ENCODE measurements at regions not wholly inside any gene's neighbourhood (a gene's known extent, or its start where the extent isn't known, plus 50 kb on each side); places are given as distances from the start of the nearest gene placed in this dataset.

GRCh38 chr9:31699836-31700235, 684.6 kb upstream of the ACO1 start:
- Histone ChIP-seq H2BK120ac (ENCODE audit: low read depth, low read length, poor library complexity, severe bottlenecking) (no peak overlapping the region), H3K23me2 (ENCODE audit: insufficient read length, low read depth, low read length, poor library complexity, severe bottlenecking) (no peaks in the 10 kb centered on the region), H3T11ph (ENCODE audit: low read length) (no peak overlapping the region), H2BK15ac (ENCODE audit: low read depth, low read length) (no peak overlapping the region), H3K4me2 (ENCODE audit: insufficient read depth, insufficient read length, low read length) (no peak overlapping the region), H2BK5ac (ENCODE audit: insufficient read length, low read length) (no peak overlapping the region), H2AFZ (ENCODE audit: low read length) (no peak overlapping the region), H3K27me3 (ENCODE audit: insufficient read depth, low read length) (no peaks in the 10 kb centered on the region), H4K20me1 (ENCODE audit: control insufficient read depth, insufficient read depth, insufficient read length) (no peaks in the 10 kb centered on the region), H4K8ac (replicated peaks; ENCODE audit: insufficient read length, low read depth, low read length) (no peak overlapping the region), H3K23ac (ENCODE audit: insufficient read length, low read depth, low read length) (no peak overlapping the region), H3K79me1 (ENCODE audit: insufficient read depth, low read depth, low read length, poor library complexity, severe bottlenecking) (no peaks in the 10 kb centered on the region), H3K14ac (ENCODE audit: insufficient read depth, low read length) (no peak overlapping the region), H3K9ac (ENCODE audit: extremely low read depth, insufficient read length, low read length) (no peak overlapping the region), H3K4me1 (ENCODE audit: insufficient read depth, low read length) (no peaks in the 10 kb centered on the region), H3K4ac (ENCODE audit: low read depth, low read length) (no peak overlapping the region), H4K91ac (ENCODE audit: insufficient read length, low read depth, low read length) (no peak overlapping the region), H3K18ac (ENCODE audit: insufficient read length, low read depth, low read length) (no peak overlapping the region), H3K27ac (ENCODE audit: insufficient read length, low read depth, low read length) (no peak overlapping the region), H3K79me2 (ENCODE audit: insufficient read depth, low read length) (no peaks in the 10 kb centered on the region), H4K5ac (ENCODE audit: insufficient read length, low read depth, low read length) (no peak overlapping the region), H3K56ac (ENCODE audit: insufficient read length, low read depth, low read length) (no peak overlapping the region), H2AK5ac (ENCODE audit: insufficient read length, low read length) (no peak overlapping the region), H3K9me3 (ENCODE audit: control insufficient read depth, low read depth, low read length) (no peaks in the 10 kb centered on the region), H2BK20ac (ENCODE audit: low read depth, low read length, poor library complexity, severe bottlenecking) (no peak overlapping the region), H2BK12ac (ENCODE audit: insufficient read length, low read depth, low read length) (no peak overlapping the region)
- no peak overlapping the region for H3K27ac Mint-ChIP-seq
- no peak overlapping the region for H3K4me3 Mint-ChIP-seq
- no peaks in the 10 kb centered on the region for H3K27me3 Mint-ChIP-seq (ENCODE audit: low read depth)
- TF ChIP-seq CTCF (conservative IDR thresholded peaks at IDR 0.05) = no peak
- H3K4me1 Mint-ChIP-seq = no peaks in the 10 kb centered on the region
- DNase-seq = no peak
- no peaks in the 10 kb centered on the region for H3K36me3 Mint-ChIP-seq (ENCODE audit: insufficient read depth in 1 of 3, low read depth in 3 of 3)
- no peaks in the 10 kb centered on the region for H3K9me3 Mint-ChIP-seq

Data from H9 (cell line).